GM12891 (cell line): ENCODE measurements at regions not wholly inside any gene's neighbourhood (a gene's known extent, or its start where the extent isn't known, plus 50 kb on each side); places are given as distances from the start of the nearest gene placed in this dataset.

Source experiments
- DNase-seq: peaks from one replicate; pipeline ENCODE4 v3.0.0; 2011; ENCODE audit warnings: low spot score; ENCODE audit not compliant: insufficient read length
- FAIRE-seq: peaks from 2 replicates; lab custom pipeline; 2011; peaks lifted over from hg19 to GRCh38; lab: Jason Lieb, UNC
- PAX5 ChIP-seq: IDR thresholded peaks from 2 replicates; pipeline ENCODE4 v1.6.1; 2011; ENCODE audit warnings: low read length, moderate library complexity, mild to moderate bottlenecking; ENCODE audit not compliant: insufficient read depth, severe bottlenecking
- POLR2A ChIP-seq: IDR thresholded peaks from 2 replicates; pipeline ENCODE4 v1.6.1; 2011; ENCODE audit warnings: low read depth, low read length, control low read depth
- POLR2AphosphoS5 ChIP-seq: IDR thresholded peaks from 2 replicates; pipeline ENCODE4 v1.6.1; 2011; ENCODE audit warnings: low read depth, low read length, control low read depth
- POU2F2 ChIP-seq: IDR thresholded peaks from 2 replicates; pipeline ENCODE4 v1.6.1; 2011; ENCODE audit warnings: low read depth, mild to moderate bottlenecking, control low read depth, low read length, moderate library complexity
- SPI1 ChIP-seq: IDR thresholded peaks from 2 replicates; pipeline ENCODE4 v1.6.1; 2011; ENCODE audit warnings: low read depth, low read length, control low read depth
- TAF1 ChIP-seq: IDR thresholded peaks from 2 replicates; pipeline ENCODE4 v1.6.1; 2011; ENCODE audit warnings: low read depth, low read length, control low read depth

DNA sequence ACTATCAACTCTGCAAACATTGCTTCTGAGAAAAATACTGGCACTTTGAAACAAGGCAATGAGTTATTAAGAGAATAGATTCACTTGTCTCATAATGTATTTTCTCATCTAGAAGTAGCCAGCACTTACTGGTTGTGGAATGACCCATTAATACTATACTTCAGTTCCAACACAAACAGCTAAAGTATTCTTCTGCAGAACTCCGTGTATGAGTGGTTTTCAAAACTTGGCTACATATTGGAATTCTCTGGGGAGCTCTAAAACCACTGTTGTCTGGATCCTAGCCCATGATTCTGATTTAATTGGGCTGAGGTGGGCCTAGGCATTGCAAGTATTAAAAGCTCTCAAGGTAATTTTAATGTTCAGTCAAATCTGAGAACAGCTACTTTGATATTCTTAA, 1416.4 kb upstream of the RAG2 start:
- TF ChIP-seq POLR2A (no peak), SPI1 (no peak), POLR2AphosphoS5 (no peak), TAF1 (no peak), PAX5 (no peak)
- FAIRE-seq (no peak), DNase-seq (no peak)

DNA sequence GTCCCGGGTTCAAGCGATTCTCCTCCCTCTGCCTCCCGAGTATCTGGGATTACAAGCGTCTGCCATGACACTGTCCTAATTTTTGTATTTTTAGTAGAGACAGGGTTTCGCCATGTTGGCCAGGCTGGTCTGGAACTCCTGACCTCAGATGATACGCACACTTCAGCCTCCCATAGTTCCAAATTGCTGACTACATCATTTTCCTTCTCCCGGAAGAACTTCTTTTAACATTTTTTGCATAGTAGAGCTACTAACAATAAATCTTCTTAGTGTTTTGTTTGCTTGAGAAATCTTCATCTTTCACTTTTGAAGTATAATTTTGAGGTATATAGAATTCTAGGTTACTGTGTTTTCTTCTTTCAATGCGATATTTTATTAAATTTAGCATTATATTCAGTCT, 1415.1 kb upstream of the RAG2 start:
- FAIRE-seq (no peak), DNase-seq (no peak)
- TF ChIP-seq PAX5, result no peak
- TF ChIP-seq POU2F2, result no peak
- no peak for TF ChIP-seq POLR2A
- no peak for TF ChIP-seq SPI1
- TF ChIP-seq POLR2AphosphoS5, result no peak
- TF ChIP-seq TAF1, result no peak

DNA sequence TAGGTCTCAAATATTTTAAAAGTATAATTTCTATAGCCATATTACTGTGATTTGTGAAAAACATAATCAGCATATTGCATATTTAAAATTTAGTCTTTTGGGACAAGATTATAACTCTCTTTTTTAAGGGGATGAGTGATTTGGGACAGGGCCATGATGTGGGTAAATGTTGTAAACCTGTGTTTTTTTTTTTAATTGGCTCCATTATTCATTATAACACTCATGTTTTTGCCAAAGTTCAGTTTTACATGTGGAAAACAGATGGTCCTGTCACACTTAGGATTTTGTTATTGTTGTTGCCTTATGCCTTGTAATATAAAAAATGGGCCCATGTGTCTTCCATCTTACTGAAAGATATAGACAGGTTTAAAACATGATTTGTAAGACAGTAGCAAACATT, 1413.5 kb upstream of the RAG2 start:
- TF ChIP-seq POLR2A, result no peak
- no peak for TF ChIP-seq POLR2AphosphoS5
- no peak for TF ChIP-seq POU2F2
- TF ChIP-seq PAX5, result no peak
- no peak for TF ChIP-seq TAF1
- TF ChIP-seq SPI1, result no peak
- DNase-seq (no peak), FAIRE-seq (no peak)

DNA sequence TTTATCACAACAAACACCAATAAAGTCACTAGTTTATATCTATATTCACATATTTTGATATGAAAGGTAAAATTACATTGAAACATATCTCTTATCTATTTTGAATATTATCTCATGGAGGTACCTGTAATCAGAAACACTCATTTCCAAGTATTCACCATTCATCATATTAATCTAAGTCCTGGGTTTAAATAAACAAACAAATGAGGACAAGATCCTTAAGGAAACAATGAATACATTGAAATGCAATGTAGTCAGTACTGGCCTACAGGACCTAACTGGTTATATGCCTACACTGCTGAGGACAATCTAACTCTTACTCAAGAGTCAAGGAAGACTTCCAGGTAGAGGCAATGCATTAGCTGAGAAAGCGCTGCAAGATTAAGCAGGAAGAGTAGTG, 1411.9 kb upstream of the RAG2 start:
- TF ChIP-seq TAF1 (no peak), POLR2AphosphoS5 (no peak), POU2F2 (no peak), POLR2A (no peak), SPI1 (no peak), PAX5 (no peak)
- DNase-seq (no peak), FAIRE-seq (no peak)

DNA sequence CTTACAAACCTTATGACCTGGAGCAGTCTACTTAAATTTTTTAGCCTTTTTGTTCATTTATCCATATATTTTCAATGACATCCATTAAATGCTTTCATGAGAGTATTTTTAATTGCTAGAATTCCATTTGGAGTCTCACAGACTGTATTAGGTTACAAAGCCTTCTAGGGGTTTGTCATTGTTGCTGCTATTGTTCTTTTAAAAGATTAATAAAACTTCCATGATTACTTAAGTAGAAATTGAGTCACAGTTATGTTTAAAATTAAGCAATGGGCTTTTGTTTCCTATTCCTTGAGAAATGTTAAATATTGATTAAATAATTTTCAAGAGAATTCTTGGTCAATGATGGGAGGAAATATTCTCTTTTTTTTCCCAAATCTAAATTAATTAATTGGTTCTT, 1408.4 kb upstream of the RAG2 start:
- TF ChIP-seq POLR2AphosphoS5 (no peak), POLR2A (no peak), TAF1 (no peak), POU2F2 (no peak), PAX5 (no peak), SPI1 (no peak)
- FAIRE-seq, result no peak

DNA sequence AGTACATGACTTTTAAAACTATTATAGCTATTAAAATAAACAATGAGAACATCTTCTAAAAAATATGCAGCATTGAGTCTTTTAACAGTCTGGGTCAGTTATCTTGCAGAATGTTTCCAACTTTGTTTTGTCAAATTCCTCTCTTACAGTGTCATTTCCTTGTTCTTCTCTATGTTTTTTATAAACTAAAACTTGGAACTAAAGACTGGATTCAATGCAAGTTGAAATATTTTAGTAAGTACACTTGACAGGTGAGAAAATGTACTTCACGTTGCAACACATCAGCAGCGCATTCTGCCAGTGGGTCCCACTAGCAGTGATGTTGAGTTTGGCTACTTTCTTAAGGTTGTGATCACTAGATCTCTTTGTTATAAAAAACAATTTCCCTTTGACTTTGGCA, 1407.6 kb upstream of the RAG2 start:
- DNase-seq (no peak), FAIRE-seq (no peak)
- TF ChIP-seq TAF1 (no peak), PAX5 (no peak), SPI1 (no peak), POU2F2 (no peak), POLR2A (no peak), POLR2AphosphoS5 (no peak)

More for the DNA sequence above, 1408.4 kb upstream of the RAG2 start:
- DNase-seq, result no peak

DNA sequence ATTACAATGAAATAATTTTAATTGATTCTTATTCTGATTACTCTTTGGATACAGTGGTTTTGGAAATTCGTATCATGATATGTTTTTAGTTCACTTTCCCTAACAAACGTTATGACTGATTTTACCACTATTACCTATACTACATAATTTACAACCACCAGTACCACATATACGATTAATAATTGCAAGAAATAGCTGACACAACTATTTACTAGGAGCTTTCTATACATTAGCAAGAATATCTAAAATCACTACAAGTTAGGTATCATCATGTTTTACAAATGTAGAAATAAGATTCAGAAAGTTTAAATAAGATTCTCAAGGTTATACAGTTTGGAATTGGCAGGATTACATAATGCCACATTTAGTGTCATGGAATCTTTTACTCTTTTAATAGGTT, 1401.1 kb upstream of the RAG2 start:
- no peak for FAIRE-seq
- TF ChIP-seq TAF1, result no peak
- TF ChIP-seq POU2F2, result no peak
- TF ChIP-seq SPI1, result no peak
- no peak for TF ChIP-seq POLR2A
- TF ChIP-seq POLR2AphosphoS5, result no peak
- TF ChIP-seq PAX5, result no peak
- no peak for DNase-seq

DNA sequence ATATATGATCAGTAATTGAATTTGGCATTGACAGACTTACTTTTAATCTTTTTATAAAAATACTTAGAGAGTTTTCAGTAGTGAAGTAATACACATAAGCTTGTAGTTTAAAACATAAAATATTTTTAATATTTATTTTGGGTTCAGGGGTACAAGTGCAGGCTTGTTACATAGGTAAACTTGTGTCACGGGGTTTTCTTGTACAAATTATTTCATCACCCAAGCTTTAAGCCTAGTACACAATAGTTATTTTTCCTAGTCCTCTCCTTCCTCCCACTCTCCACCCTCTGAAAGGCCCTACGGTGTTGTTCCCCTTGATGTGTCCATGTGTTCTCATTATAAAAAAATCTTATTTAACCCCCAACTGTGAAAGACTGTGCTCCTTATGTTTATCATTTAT, 1397.8 kb upstream of the RAG2 start:
- DNase-seq, result no peak
- no peak for TF ChIP-seq POLR2AphosphoS5
- TF ChIP-seq POU2F2, result no peak
- TF ChIP-seq TAF1, result no peak
- no peak for TF ChIP-seq PAX5
- TF ChIP-seq SPI1, result no peak
- TF ChIP-seq POLR2A, result no peak
- no peak for FAIRE-seq

DNA sequence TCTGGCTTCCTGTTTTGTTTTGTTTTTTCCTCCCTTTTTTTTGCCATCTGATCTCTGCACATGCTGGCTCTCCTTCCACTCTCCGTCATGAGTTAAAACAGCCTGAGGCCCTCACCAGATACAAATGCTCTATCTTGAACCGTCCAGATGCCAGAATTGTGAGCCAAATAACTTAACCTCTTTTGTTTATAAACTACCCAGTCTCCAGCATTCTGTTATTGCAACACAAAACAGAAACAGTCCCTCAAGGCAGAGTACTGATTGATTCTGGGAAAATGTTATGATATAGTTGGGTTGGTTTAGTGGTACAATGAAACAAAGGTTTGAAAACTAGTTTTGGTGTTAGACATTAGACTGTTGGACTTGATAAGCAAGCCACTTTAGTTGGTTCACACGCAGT, 1390.0 kb upstream of the RAG2 start:
- no peak for DNase-seq
- TF ChIP-seq PAX5 (no peak), POLR2AphosphoS5 (no peak), TAF1 (no peak)
- FAIRE-seq, result no peak

DNA sequence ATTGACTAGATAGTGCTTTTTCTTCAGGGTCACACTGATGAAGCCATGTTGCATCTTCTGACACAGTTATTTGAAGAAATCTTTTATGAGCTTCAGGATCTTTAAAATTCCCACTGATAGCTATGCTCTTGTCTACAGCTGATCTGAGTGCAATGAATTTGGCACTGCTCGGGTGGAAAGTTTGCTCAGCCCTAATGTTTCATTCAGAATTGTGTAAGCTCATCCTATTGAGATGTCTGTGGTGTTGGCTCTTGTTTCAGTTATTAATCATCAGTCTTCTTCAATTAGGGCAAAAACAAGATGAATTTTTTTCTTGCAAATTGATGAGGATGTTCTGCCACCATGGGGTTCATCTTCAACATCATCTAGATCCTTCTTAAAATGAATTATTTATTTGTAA, 1387.0 kb upstream of the RAG2 start:
- FAIRE-seq (no peak), DNase-seq (no peak)

More for the DNA sequence above, 1387.0 kb upstream of the RAG2 start:
- TF ChIP-seq PAX5 (no peak), POLR2A (no peak), SPI1 (no peak), POU2F2 (no peak), TAF1 (no peak), POLR2AphosphoS5 (no peak)
